Activated CD8-positive, alpha-beta memory T cell treated with anti-CD3 and anti-CD28 coated beads, Interleukin-2, amount 50 U/mL, for 24 hours (primary cell): ENCODE measurements at regions not wholly inside any gene's neighbourhood (a gene's known extent, or its start where the extent isn't known, plus 50 kb on each side); places are given as distances from the start of the nearest gene placed in this dataset.

Experiments
- DNase-seq: peaks from one replicate; pipeline ENCODE4 v3.0.0-alpha.2; 2020; ENCODE audit errors: extremely low read depth

- DNase-seq = no peak
Measured at GRCh38 chr11:8799273-8799672, 111.7 kb upstream of the AKIP1 start.

GRCh38 chr11:8800520-8801110, 110.4 kb upstream of the AKIP1 start:
- DNase-seq = no peak

GRCh38 chr11:8801121-8801520, 109.9 kb upstream of the AKIP1 start:
- no peak for DNase-seq

GRCh38 chr11:8802251-8802650, 108.7 kb upstream of the AKIP1 start:
- DNase-seq = no peak

- no peak for DNase-seq
Measured at GRCh38 chr11:8803973-8804372, 107.0 kb upstream of the AKIP1 start.

- no peak for DNase-seq
Measured at GRCh38 chr11:8805296-8805695, 105.7 kb upstream of the AKIP1 start.

GRCh38 chr11:8806974-8807373, 104.0 kb upstream of the AKIP1 start:
- no peak for DNase-seq

GRCh38 chr11:8807544-8808225, 103.3 kb upstream of the AKIP1 start:
- DNase-seq = no peak

- DNase-seq = no peak
Measured at GRCh38 chr11:8808226-8808585, 102.8 kb upstream of the AKIP1 start.

- no peak for DNase-seq
Measured at GRCh38 chr11:8809241-8809938, 101.6 kb upstream of the AKIP1 start.

- DNase-seq = no peak
Measured at GRCh38 chr11:8809939-8810539, 101.0 kb upstream of the AKIP1 start.

GRCh38 chr11:8810540-8811301, 100.3 kb upstream of the AKIP1 start:
- DNase-seq = no peak

- no peak for DNase-seq
Measured at GRCh38 chr11:8811571-8811970, 99.4 kb upstream of the AKIP1 start.

- no peak for DNase-seq
Measured at GRCh38 chr11:8812438-8812837, 98.6 kb upstream of the AKIP1 start.

- DNase-seq = peak; percentile 10
Measured at GRCh38 chr11:8813658-8814057, 97.3 kb upstream of the AKIP1 start.

- no peak for DNase-seq
Measured at GRCh38 chr11:8814209-8814922, 96.6 kb upstream of the AKIP1 start.

GRCh38 chr11:8814923-8815240, 96.1 kb upstream of the AKIP1 start:
- no peak for DNase-seq

GRCh38 chr11:8818421-8818820, 92.6 kb upstream of the AKIP1 start:
- DNase-seq = no peak

GRCh38 chr11:8820401-8820800, 90.6 kb upstream of the AKIP1 start:
- DNase-seq = no peak

GRCh38 chr11:8822469-8822868, 88.5 kb upstream of the AKIP1 start:
- DNase-seq = no peak

GRCh38 chr11:8823174-8823742, 87.7 kb upstream of the AKIP1 start:
- DNase-seq = no peak
